ENCODE measurements at regions not wholly inside any gene's neighbourhood (a gene's known extent, or its start where the extent isn't known, plus 50 kb on each side); places are given as distances from the start of the nearest gene placed in this dataset.
"Not testable (repeated sequence)": the region's sequence is repeated elsewhere in the genome, so short reads cannot be mapped to it uniquely, and the experiment has no call there.

DNA sequence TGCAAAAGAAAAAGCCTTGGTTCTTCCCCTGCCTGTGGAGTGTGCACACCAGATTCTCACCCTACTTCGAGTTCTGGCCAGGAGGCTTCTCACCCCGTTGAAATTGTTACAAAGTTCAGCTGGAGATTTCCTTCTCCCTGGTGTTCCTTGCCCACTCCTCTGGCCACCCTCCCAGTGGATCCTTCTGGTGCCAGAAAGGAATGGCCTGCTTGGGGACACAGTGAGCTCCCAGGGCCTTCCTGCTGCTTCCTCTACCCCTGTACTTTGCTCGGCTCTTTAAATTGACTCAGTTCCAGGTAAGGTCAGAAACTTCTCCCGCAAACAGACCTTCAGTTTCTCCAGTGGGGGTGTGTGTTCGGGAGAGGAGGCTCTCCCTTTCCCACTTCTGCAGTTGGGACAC lies 140.1 kb upstream of the CFAP20DC start:
- no peak for TF ChIP-seq Cebpa-rat (IDR thresholded peaks at IDR 0.05)
- no peak overlapping the region for H3K27ac ChIP-seq

DNA sequence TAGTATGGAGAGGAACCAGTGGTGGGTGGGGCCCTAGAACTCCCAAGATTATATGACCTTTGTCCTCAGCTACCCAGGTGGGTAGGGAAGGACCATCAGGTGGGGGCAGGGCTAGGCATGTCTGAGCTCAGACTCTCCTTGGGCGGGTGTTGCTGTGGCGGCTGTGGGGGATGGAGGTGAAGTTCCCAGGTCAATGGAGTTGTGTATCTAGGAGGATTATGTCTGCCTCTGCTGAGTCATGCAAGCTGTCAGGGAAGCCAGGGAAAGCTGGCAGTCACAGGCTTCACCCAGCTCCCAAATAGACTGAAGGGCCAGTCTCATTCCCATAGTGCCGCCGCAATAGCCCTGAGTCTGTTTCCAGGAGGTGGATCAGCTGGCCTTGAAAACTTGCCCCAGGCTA lies 139.7 kb upstream of the CFAP20DC start:
- Histone ChIP-seq H3K27me3 (no peaks in the 10 kb centered on the region), H3K4me1 (no peaks in the 10 kb centered on the region), H3K4me2 (no peak overlapping the region), H3K27ac (no peak overlapping the region), H3K36me3 (no peaks in the 10 kb centered on the region), H4K20me1 (no peaks in the 10 kb centered on the region), H3K4me3 (no peak overlapping the region), H3K9me3 (no peaks in the 10 kb centered on the region), H3K9ac (no peak overlapping the region)
- no peak for TF ChIP-seq Cebpa-rat (IDR thresholded peaks at IDR 0.05)

More for the DNA sequence above, 140.1 kb upstream of the CFAP20DC start:
- Histone ChIP-seq H3K4me2 (no peak overlapping the region), H3K9me3 (no peaks in the 10 kb centered on the region), H3K9ac (no peak overlapping the region), H3K4me3 (no peak overlapping the region), H3K4me1 (no peaks in the 10 kb centered on the region), H4K20me1 (no peaks in the 10 kb centered on the region), H3K36me3 (no peaks in the 10 kb centered on the region), H3K27me3 (no peaks in the 10 kb centered on the region)

GRCh38 chr3:59186725-59187124 lies 136.9 kb upstream of the CFAP20DC start:
- Histone ChIP-seq H3K9me3 (no peaks in the 10 kb centered on the region), H4K20me1 (no peaks in the 10 kb centered on the region), H3K4me1 (no peaks in the 10 kb centered on the region), H3K9ac (no peak overlapping the region), H3K27ac (no peak overlapping the region), H3K4me3 (no peak overlapping the region), H3K4me2 (no peak overlapping the region), H3K36me3 (no peaks in the 10 kb centered on the region), H3K27me3 (no peaks in the 10 kb centered on the region)
- TF ChIP-seq Cebpa-rat (IDR thresholded peaks at IDR 0.05), result no peak

DNA sequence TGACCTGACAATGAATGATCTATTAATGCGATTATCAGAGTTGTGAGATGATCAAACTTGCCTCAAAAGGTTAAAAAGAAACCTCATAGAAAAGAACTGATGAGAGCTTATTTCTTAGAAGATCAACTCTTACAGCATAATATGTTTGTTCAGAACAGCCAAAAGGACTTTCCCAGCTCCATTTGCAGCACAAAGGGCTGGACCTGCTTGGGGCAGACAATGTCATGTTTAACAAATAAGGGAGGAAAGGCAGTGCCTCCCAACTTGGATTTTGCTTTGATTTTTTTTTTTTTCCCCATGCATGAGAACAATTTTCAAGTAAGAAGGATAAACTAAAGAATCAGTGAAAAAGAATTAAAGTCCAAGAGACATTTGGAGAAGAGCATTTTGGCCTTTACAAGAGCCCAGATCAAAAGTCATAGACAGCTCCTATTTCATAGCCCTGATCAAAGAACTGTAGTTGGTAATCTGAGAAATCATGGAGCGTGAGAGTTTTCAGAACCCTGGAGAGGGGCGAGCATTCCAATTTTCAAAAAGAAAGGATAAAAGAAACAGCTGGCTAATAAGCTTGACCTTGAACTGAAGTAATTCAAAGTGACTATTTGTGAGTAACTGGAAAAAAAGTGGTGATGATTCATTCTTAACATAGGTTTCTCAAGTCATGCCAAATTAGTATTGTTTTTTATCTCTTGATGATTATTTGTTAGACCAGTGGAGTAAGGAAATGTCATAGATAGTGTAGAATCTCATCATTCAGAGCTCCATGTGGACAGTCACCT lies 136.0 kb upstream of the CFAP20DC start:
- no peaks in the 10 kb centered on the region for H3K4me1 ChIP-seq
- no peaks in the 10 kb centered on the region for H4K20me1 ChIP-seq
- no peak overlapping the region for H3K27ac ChIP-seq
- no peaks in the 10 kb centered on the region for H3K36me3 ChIP-seq
- no peak overlapping the region for H3K4me3 ChIP-seq
- no peak for TF ChIP-seq Cebpa-rat (IDR thresholded peaks at IDR 0.05)
- no peak overlapping the region for H3K9ac ChIP-seq
- no peaks in the 10 kb centered on the region for H3K27me3 ChIP-seq
- H3K4me2 ChIP-seq, result no peak overlapping the region
- no peaks in the 10 kb centered on the region for H3K9me3 ChIP-seq

DNA sequence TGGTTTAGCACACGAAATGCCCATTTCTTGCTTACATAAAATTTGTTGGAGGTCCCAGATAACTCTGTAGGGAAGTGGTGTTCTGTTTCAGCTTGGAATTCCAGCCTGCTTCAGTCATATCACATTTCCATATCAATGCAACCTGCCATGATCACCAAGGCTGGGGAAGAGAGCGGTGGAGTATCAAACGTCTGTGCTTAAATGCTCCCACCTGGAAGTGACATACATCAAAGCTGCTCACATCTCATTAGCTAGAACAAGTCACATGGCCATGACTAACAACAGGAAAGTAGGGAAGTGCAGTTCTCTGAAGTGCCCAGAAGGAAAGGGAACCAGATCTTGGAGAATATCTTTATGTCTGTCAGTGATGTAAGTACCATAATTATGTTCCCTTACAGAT lies 130.2 kb upstream of the CFAP20DC start:
- no peak for TF ChIP-seq Cebpa-rat (IDR thresholded peaks at IDR 0.05)
- Histone ChIP-seq H3K4me2 (no peak overlapping the region), H3K4me1 (no peaks in the 10 kb centered on the region), H4K20me1 (no peaks in the 10 kb centered on the region), H3K9me3 (no peaks in the 10 kb centered on the region), H3K4me3 (no peak overlapping the region), H3K36me3 (no peaks in the 10 kb centered on the region), H3K27ac (no peak overlapping the region), H3K9ac (no peak overlapping the region), H3K27me3 (no peaks in the 10 kb centered on the region)

DNA sequence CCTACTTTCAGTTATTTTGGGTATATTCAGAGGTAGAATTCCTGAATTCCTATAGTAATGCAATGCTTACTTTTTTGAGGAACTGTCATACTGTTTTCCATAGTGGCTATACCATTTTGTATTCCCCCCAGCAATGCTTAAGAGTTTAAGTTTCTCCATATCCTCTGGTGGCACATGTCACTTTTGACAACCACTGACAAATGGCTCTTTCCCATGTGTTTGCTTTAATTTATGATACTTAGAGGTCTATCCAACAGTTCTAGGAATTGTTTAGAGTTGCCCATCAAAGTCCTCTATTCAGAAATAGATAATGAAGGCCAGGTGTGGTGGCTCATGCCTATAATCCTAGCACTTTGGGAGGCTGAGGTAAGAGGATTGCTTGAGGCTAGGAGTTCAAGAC lies 128.9 kb upstream of the CFAP20DC start:
- Histone ChIP-seq H3K4me1 (no peaks in the 10 kb centered on the region), H3K27me3 (no peaks in the 10 kb centered on the region), H4K20me1 (no peaks in the 10 kb centered on the region), H3K27ac (no peak overlapping the region), H3K9ac (no peak overlapping the region), H3K4me2 (no peak overlapping the region), H3K36me3 (no peaks in the 10 kb centered on the region), H3K9me3 (no peaks in the 10 kb centered on the region), H3K4me3 (no peak overlapping the region)
- TF ChIP-seq Cebpa-rat (IDR thresholded peaks at IDR 0.05), result no peak

GRCh38 chr3:59171491-59171890 lies 121.7 kb upstream of the CFAP20DC start:
- Histone ChIP-seq H3K36me3 (no peaks in the 10 kb centered on the region), H3K9me3 (peaks cover 18% of the 10 kb centered on the region)
- TF ChIP-seq Cebpa-rat (IDR thresholded peaks at IDR 0.05), result no peak

GRCh38 chr3:59170166-59170565 lies 120.3 kb upstream of the CFAP20DC start:
- not testable (repeated sequence) for H3K4me3 ChIP-seq, H3K4me1 ChIP-seq, H3K9ac ChIP-seq

More at GRCh38 chr3:59171491-59171890, 121.7 kb upstream of the CFAP20DC start:
- Histone ChIP-seq H3K27me3 (no peaks in the 10 kb centered on the region), H3K27ac (no peak overlapping the region), H3K4me3 (no peak overlapping the region), H3K9ac (no peak overlapping the region), H4K20me1 (no peaks in the 10 kb centered on the region), H3K4me1 (peaks cover 8% of the 10 kb centered on the region; the same call in 1 of the 2 replicates), H3K4me2 (no peak overlapping the region)

DNA sequence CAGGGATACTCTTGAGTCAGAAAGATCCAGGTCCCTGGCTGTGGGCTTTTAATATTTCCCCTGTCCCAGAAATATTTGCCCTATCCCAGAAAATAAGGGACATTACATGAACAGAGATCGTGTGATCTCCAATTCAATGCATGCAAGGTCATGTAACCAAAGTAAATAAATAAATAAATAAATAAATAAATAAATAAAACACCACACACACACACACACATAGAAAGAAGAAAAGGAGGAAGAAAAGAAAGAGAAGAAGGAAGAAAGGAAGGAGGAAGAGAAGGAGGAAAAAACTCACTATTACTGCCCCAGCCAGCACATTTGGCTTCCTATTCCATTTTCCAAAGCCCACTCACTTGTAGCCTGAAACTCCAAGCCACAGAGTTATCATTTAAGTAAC lies 117.9 kb upstream of the CFAP20DC start:
- no peaks in the 10 kb centered on the region for H3K36me3 ChIP-seq
- H3K4me3 ChIP-seq, result no peak overlapping the region
- H3K4me1 ChIP-seq, result peaks cover 8% of the 10 kb centered on the region; the same call in 1 of the 2 replicates
- no peak overlapping the region for H3K27ac ChIP-seq
- H3K9ac ChIP-seq, result no peak overlapping the region
- H3K27me3 ChIP-seq, result no peaks in the 10 kb centered on the region
- TF ChIP-seq Cebpa-rat (IDR thresholded peaks at IDR 0.05), result no peak
- H3K4me2 ChIP-seq, result no peak overlapping the region
- no peaks in the 10 kb centered on the region for H4K20me1 ChIP-seq
- H3K9me3 ChIP-seq, result peaks cover 18% of the 10 kb centered on the region

More at GRCh38 chr3:59170166-59170565, 120.3 kb upstream of the CFAP20DC start:
- H3K27me3 ChIP-seq, H3K36me3 ChIP-seq, H3K4me2 ChIP-seq, H4K20me1 ChIP-seq, H3K27ac ChIP-seq: not testable (repeated sequence)
- H3K9me3 ChIP-seq, result peaks cover 18% of the 10 kb centered on the region

DNA sequence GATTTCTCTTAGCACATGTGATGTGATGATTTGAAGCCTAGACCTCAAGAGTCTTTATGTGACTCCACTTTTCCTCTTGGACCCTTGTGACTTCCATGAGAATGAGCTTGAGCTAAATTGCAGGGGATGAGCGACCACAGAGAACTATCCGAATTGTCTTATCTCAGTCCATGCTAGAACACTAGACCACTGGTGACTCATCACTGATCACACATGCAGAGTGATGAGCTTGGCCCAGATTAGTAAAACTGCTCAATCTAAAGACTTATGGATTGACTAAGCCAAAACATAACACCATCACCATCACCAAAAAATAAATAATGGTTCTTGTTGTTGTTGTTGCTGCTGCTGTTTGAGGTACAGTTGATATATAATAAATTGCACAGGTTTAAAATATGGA lies 114.1 kb upstream of the CFAP20DC start:
- H3K27me3 ChIP-seq, result no peaks in the 10 kb centered on the region
- no peak for TF ChIP-seq Cebpa-rat (IDR thresholded peaks at IDR 0.05)
- no peak overlapping the region for H3K4me2 ChIP-seq
- peaks cover 6% of the 10 kb centered on the region for H3K9me3 ChIP-seq
- no peak overlapping the region for H3K27ac ChIP-seq
- no peaks in the 10 kb centered on the region for H3K36me3 ChIP-seq
- no peak overlapping the region for H3K9ac ChIP-seq
- no peak overlapping the region for H3K4me3 ChIP-seq
- no peaks in the 10 kb centered on the region for H3K4me1 ChIP-seq
- H4K20me1 ChIP-seq, result no peaks in the 10 kb centered on the region

GRCh38 chr3:59161048-59161447 lies 111.2 kb upstream of the CFAP20DC start:
- H3K4me3 ChIP-seq, result no peak overlapping the region
- TF ChIP-seq Cebpa-rat (IDR thresholded peaks at IDR 0.05), result peak; percentile 72; the same call in 1 of the 2 replicates
- H3K9ac ChIP-seq, result no peak overlapping the region
- no peaks in the 10 kb centered on the region for H4K20me1 ChIP-seq
- no peaks in the 10 kb centered on the region for H3K9me3 ChIP-seq
- H3K27me3 ChIP-seq, result no peaks in the 10 kb centered on the region
- H3K36me3 ChIP-seq, result no peaks in the 10 kb centered on the region
- no peak overlapping the region for H3K27ac ChIP-seq
- no peak overlapping the region for H3K4me2 ChIP-seq
- H3K4me1 ChIP-seq, result no peaks in the 10 kb centered on the region
